ENCODE measurements at regions not wholly inside any gene's neighbourhood (a gene's known extent, or its start where the extent isn't known, plus 50 kb on each side); places are given as distances from the start of the nearest gene placed in this dataset.
A peak's percentile ranks its signal among the peaks of the same experiment; 100 is the strongest.
"Not testable (repeated sequence)": the region's sequence is repeated elsewhere in the genome, so short reads cannot be mapped to it uniquely, and the experiment has no call there.

DNA sequence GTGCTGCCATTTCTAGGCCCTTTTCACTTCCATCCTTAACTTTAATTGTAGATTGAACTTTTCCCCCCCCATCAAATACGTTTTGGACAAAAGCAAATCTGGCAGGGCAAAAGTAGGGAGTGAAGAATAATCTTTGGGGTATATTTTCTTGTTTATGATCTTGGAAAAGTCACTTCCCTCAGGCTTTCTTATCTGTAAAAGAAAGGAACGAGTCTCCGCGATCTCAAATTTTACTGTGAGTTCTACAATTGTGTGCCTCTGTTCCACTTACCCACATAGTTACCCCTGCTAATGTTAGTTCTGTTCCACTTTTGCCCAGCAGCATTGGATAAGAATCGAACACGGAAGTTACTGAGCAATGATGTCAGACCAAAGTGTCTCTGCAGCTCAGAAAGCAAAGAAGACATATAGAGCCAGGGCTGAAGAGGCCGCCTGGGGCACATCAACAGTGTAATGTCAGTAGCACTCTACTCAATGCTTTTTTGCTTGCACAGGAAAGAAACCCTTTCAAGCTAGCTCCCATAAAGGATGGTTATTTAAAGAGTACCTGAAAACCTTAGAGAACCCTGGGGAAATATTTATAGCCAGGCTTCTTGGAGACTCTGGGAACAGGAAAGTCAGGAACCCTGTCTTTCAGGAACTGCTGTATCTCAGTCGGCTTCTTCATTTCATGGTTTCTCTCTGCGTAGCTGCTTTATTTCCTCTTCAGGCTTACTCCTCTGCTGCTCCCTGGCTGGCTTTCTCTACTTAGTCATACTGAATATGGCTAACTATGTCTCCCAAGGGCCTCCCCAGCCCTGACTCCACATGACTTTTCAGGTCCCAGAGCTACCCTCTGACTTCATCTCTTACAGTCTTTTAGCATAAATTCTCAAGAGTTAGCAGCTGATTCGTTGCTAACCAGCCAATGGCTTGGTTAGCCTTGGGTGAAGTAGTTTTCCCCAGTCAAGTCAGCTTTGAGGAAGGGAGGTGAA, 123.7 kb upstream of the FAM3C start:
- DNase-seq = peak; percentile 36

DNA sequence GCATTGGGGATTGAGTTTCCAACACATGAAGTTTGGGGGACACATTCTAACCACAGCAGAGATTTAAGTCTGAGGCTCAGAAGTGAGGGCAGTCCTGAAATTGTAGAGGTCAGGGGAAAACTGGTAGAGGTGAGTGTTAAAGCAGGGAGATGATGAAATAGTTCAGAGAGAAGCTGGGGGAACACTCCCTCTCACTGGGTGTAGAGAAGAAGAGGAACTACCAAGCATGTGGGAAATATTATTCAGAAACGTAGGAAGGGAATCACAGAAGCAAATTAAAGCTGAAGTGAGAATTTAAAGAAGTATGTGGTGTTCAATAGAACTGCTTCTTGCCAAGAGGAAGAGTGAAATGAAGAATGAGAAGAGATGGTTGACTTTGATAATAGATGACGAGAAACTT, 121.5 kb upstream of the FAM3C start:
- DNase-seq = no peak

DNA sequence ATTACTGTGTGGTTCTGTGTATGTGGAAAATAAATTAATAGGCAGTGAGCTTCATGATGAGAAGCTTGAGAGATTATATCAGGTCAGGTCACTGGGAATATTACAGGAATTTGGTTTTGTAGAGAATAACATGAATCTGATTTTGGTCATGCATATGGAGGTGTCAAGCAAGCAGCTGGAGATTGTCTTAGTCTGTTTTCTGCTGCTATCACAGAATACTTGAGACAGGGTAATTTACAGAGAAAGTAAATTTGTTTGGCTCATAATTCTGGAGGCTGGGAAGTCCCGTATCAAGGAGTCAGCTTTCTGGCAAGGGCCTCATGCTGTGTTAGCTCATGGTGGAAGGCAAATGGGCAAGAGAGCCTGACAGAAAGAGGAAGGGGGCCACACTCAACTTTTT, 120.7 kb upstream of the FAM3C start:
- no peak for DNase-seq

DNA sequence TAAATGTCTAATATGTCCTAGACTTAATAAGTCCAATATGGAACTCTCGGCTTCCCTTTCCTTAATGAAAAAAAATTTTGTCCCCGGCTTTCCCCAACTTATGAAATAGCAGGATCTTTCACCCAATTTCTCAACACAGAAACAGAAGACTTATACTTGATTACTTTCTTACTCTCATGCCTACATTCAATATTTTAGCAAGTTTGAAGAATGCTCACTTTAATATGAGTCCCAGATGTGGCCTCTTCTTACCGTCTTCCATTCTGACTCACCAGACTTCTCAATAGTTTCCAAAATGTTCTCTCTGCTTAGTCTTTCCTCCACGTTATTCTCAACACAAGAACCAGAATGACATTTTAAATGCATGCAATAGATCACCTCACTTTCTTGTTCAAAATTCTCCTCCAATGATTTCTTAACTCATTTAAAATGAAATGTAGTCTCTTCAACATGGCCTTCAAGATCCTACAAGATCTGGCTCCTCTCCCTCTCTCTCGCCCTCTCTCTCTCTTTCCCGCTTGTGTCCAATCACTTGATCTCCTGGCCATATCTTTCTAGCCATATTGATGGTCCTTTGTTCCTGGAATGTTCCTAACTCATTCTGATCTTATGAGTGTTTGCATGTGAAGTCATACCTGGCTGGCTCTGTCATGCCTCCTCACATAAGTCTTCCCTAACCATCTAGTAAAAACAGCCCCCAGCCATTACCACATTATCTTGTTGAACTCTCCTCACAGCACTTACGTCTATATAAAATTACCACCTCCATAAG, 119.7 kb upstream of the FAM3C start:
- DNase-seq = no peak

GRCh38 chr7:121515229-121515628, 119.1 kb upstream of the FAM3C start:
- DNase-seq = no peak

DNA sequence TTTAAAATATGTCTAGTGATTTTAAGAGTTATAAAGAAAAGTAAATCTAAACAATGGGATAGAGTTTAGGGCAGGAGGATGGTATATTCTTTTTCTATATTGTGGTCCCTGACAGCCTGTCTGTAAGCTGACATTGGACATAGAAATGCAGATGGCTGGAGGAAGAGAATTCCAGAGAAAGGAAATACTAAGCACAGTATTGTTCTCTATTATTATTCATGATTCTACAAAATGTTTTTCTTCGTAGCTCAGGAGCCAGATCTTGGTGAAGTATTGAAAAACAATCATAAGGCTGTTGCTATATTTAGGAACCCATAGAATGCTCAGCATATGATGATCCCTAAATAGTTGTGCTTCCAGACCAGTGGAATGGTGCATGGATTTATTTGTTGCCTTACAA, 117.0 kb upstream of the FAM3C start:
- DNase-seq = peak; percentile 34

GRCh38 chr7:121510858-121511482, 114.9 kb upstream of the FAM3C start:
- DNase-seq = no peak

GRCh38 chr7:121510302-121510701, 114.2 kb upstream of the FAM3C start:
- no peak for DNase-seq

- DNase-seq = no peak
These were observed 109.6 kb upstream of the FAM3C start for GRCh38 chr7:121505540-121506182.

- peak; percentile 59 for DNase-seq
These were observed 108.9 kb upstream of the FAM3C start for GRCh38 chr7:121505021-121505420.

DNA sequence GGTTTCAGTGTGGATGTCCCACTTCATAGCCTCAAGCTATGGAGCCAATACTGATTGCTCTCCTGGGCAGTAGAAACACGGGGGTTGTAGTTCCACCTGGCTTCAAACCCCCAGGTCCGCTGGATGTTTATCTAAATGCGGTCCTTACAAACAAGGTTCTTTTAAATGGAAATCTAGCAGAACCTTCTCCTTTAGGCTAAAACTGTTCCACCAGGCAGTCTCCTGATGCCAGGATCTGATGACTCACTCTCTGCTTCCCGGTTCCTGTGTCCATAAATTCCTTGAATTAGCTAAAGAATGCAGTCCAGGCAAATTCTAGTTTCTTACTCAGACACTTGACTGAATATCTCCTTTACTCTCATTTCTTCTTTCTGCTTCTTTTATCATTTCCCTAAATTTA, 108.4 kb upstream of the FAM3C start:
- DNase-seq = peak; percentile 88

DNA sequence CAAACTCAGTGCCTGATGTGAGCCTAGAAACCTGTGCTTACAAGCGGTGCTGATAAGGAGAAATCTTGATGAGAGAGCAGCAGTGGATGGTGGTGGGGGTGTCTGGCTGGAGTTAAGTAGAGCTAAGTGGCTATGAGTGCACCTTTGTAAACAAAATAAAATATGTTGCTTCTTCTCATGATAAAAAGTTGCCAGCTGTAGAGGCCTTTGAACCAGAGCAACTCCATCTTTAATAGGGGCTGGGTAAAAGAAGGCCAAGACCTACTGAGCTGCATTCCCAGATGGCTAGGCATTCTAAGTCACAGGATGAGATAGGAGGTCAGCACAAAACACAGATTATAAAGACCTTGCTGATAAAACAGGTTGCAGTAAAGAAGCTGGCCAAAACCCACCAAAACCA, 107.6 kb upstream of the FAM3C start:
- no peak for DNase-seq

- DNase-seq = no peak
These were observed 106.9 kb upstream of the FAM3C start for GRCh38 chr7:121503039-121503438.

DNA sequence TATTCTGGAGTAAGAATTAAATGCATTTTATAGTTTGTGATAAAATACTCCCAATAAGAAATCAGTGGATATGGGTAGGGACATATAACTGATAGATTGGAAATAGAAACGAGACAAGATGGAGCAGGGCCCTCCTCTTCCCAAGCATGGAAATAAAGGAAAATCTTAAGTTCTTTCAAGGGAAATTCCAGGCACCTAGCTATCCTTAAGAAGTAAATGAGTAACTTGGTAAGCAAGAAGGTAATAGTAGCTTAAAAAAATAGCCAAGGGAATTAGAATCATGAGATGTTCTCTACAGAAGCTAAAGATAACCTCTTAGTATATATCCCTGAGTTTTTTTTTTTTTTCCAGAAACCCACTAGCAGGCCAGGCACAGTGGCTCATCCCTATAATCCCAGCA, 105.5 kb upstream of the FAM3C start:
- no peak for DNase-seq

GRCh38 chr7:121500360-121501058, 104.4 kb upstream of the FAM3C start:
- DNase-seq = no peak

- DNase-seq = no peak
These were observed 103.5 kb upstream of the FAM3C start for GRCh38 chr7:121499624-121500023.

GRCh38 chr7:121498816-121499215, 102.7 kb upstream of the FAM3C start:
- DNase-seq = no peak

DNA sequence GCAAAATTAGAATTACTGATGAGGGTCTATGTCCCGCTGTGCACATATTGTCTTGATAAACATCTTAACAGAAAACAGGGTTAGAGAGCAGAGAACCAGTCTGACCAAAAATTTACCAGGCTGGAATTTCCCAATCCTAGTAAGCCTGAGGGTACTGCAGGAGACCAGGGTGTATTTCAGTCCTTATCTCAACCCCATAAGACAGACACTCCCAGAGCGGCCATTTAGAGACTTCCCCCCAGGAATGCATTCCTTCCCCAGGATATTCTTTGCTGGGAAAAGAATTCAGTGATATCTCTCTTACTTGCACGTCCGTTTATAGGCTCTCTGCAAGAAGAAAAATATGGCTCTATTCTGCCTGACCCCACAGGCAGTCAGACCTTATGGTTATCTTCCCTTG, 101.4 kb upstream of the FAM3C start:
- not testable (repeated sequence) for DNase-seq

DNA sequence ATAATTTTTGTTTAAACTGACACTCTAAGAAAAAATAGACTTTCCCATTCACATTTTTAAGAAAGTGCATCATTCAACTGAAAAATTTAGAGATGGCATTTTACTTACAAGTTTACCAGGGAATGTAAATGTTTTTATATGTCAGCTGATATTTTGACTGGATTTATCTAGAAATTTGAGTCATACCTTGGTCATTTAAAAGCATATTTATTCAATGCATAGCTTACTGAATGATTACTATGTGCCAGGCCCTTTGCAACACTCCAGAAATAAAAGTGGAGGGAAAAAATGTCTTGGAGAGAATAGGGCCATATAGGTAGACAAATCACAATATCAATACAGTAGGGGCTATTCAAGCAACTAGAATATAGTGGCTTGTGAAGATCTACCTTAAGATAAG, 98.4 kb upstream of the FAM3C start:
- no peak for DNase-seq

DNA sequence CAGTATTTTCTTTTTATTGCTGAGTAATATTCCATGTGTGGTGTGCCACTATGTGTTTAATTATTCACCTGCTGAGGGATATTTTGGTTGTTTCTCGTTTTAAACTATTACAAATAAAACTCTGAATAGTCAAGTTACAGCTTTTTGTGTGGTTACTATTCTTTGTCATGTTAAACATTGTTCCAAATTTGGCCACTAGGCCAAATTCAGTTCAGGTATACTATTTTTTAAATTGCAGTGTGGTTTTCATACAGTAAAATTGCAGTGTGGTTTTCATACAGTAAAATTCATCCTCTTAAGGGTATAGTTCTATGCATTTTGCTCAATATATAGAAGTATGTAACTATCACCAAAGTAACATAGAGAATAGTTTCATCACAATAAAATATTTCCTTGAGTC, 97.4 kb upstream of the FAM3C start:
- no peak for DNase-seq

DNA sequence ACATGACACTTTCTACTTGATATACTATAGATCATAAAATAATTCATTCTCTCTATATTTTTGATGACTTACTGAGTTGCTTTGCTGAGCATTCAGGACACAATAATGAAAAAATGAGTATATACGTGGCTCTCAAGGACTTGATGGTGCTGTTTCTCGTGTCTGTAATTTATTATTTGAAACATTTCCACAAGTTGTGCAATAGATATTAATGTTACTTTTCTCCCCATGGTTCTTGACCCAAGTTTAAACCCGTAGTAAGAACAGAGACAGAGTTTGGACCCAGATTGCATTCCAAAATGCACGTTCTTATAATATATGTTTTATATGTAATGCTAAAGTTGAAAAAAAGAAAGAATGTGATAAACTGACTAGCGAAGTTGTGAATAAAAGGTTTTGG, 94.2 kb upstream of the FAM3C start:
- no peak for DNase-seq

DNA sequence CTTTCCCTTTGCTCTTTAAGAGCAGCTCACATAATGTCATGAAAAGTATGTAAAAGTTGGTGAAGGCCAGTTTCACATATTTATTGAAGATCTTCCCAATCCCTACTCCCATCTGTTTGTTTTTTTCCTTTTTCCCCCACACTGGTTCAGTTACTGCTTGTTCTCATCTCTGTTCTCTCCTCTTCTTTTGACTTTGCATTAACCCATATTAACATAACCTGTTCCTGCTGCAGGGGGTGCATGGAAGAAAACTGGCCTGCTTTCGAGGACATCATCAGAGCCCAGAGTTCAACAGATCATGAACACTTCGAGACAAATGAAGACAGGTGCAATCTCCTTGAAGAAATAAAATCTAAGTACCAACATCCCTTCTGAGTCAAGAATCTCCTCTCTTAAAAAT, 93.3 kb upstream of the FAM3C start:
- no peak for DNase-seq

All from dermis blood vessel endothelial cell (primary cell).